NCI-H748 (cell line): ENCODE measurements at regions not wholly inside any gene's neighbourhood (a gene's known extent, or its start where the extent isn't known, plus 50 kb on each side); places are given as distances from the start of the nearest gene placed in this dataset.
"Not testable (repeated sequence)": the region's sequence is repeated elsewhere in the genome, so short reads cannot be mapped to it uniquely, and the experiment has no call there.

Experiments
- DNase-seq: peaks from one replicate; lab custom pipeline; 2025; ENCODE audit not compliant: unreplicated experiment; lab: John Stamatoyannopoulos, UW

DNA sequence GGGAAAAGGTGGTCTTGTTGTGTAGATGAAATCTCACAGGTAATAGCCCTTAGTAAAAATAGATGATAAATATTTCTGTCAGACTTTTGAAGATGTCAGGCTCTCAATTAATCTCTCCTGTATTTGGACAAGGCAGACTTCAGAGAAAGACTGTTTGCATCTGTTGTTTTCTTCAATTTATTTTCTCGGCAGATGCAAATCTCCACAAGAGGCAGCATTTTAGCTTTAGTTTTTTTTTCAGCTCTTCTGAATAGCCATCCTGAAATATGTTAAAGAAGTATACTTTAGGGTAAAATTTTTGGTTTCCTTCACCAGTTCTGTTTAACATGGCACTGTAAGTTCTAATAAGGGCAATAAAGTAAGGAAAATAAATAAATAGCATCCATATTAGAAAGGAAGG is 685.1 kb downstream of the SI start:
- DNase-seq: no peak

DNA sequence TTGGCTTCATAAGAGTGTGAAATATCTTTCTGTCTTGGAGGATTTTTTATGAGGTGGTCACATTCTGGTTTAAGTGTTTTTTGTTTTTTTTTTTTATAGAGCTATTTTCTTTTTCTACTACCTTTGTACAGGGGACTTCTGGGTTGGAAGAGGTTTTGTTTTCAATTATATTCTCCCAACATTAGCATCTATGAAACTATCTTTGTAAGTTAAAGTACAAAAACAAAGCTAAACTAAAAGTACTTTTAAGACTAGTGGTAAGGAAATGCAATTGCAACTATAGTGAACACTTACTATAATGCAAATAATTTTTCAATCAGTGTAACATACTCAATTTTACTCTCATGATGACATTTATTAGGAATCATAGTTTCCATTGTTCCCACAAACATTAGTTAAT is 688.2 kb downstream of the SI start:
- DNase-seq: no peak

DNA sequence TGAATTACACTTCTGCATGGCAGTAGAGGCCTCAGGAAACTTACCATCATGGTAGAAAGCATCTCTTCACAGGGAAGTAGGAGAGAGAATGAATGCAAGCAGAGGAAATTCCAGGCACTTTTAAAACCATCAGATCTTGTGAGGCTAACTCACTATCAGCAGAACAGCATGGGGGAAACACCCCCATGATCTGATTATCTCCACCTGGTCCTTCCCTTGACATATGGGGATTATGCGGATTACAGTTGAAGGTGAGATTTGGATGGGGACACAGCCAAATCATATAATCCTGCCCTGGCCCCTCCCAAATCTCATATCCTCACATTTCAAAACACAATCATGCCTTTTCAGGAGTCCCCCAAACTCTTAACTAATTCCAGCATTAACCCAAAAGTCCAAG is 691.1 kb downstream of the SI start:
- DNase-seq: no peak

DNA sequence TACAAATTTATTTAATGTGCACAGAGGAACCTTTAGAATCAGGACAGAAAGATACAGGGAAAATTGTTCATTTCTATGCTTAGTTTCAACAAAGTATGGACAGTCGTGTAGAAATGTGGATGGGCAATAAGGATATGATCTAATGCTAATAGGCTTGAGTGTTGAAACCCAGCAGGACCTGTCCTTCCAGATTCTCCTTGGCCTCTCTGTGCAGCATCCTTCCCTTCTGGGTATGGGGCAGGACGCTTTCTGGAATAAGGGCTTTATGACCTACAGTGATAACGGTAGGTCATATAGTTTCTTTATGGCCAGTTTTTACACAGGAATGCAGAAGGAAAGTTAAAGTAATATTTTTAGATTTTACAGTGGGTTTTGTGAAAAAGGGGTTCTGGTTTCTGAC is 698.1 kb downstream of the SI start:
- DNase-seq: no peak

DNA sequence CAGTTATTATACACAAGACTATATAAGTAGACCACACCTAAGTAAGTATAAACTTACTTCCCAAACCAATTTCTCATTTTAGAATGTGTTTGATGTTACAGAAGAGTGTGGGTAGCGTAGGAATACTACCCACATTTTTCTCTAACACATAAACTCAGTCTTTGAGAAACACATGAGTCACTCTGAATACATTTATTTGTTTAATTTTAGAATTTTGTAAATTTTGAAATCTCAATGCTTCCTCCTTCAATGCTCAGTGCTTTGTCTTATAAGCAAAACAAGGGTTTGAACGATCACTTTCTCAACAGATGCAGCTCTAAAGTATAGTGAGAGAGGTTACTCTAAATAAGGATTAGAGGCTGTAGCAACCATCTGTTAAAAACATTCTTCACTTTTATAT is 700.8 kb downstream of the SI start:
- no peak for DNase-seq

DNA sequence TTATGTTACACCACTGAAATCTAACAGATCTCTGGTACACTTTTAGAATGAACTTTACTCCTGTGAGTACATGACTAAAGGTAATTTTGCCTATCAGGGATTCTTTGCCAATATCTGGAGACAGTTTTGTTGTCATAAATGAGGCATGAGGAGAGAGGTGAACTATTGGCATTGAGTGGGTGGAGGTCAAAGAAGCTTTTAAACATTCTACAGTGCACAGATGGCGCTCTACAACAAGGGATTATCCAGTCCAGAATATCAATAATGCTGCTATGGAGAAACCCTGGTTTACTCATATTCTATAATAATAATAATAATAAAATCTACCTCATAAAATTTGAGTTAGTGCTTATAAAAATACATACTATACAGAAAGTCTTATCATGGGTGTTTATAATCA is 702.3 kb downstream of the SI start:
- no peak for DNase-seq

DNA sequence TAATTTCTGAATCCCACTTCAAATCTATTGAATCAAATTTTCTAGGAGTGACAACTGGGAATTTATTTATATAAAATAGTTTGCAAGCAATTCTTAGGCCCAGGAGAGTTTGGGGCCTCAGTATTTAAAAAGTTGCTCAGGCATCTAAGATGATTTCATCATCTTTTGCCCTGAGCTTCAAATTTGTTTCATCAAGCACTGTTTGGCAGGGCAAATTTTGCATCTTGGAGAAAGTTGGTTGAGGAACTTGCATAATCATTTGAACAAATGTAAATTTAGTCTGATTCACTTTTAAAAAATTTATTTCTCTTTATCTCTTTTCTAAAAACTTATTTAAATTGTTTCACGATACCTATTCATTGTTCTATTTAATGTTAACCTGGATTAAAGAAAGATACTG is 702.8 kb downstream of the SI start:
- no peak for DNase-seq

DNA sequence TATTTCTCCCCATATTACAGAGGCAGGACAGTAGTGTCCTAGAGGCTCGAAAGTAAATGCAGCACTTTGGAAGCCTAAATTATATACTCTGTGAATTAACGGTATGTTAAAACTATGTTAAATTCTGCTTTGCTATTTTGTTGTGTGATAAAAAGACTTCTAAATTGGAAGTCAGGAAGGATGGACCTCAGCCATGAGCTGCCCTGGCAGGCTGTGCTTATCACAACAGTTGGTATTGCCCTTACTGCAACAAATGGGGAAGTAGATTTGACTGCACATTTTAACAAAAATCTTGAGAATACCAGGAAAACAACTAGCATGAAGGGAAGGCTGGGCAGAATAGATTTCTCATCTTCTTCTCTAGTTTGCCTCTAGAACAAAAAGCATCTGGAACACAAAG is 706.6 kb downstream of the SI start:
- no peak for DNase-seq

DNA sequence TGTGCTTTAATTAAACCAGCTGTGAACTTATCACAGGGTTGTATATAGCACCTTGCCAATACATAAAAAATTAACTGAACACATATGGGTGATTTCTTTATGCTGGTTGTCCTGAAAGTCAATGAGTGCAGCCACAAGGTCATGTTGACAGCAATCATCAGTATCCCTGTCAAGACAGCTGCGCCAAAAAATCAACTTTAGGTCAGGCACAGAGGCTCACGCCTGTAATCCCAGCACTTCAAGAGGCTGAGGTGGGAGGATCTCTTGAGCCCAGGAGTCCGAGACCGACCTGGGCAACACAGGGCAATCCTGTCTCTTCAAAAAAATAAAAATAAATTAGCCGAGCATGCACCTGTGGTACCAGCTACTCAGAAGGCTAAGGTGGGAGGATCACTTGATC is 707.3 kb downstream of the SI start:
- no peak for DNase-seq

DNA sequence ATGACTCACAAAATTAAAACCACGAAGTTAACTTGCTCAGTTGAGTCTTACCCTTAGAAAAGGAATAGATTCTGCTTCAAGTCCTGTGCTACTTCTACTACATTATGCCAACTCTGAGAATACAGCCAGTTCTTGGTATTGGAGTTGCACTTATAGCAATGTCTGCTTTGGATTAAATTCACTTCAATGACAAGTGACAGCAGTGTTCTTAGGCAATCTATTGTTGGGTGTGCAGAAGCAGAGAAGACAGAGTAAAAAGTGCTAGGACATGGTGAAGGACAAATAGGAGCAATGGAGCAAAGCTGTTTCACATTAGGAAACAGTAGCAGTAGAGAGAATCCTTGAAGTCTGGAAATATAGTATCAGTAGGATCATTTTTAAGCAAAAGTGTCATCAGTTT is 713.1 kb downstream of the SI start:
- no peak for DNase-seq

DNA sequence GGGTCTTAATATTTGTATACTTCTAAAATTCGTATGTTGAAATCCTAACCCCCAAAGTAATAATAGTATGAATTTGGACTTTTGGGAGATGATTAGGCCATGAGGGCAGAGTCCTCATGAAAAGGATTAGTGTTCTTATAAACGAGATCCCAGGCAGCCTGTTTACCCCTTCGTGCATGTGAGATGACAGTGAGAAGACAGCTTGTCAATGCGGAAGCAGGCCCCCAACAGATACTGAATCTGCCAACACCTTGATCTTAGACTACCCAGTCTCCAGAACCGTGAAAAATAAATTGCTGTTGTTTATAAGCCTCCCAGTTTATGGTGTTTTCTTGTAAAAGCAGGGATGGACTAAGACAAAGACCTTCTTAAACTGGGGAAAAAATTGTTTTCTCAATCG is 714.2 kb downstream of the SI start:
- DNase-seq: no peak

DNA sequence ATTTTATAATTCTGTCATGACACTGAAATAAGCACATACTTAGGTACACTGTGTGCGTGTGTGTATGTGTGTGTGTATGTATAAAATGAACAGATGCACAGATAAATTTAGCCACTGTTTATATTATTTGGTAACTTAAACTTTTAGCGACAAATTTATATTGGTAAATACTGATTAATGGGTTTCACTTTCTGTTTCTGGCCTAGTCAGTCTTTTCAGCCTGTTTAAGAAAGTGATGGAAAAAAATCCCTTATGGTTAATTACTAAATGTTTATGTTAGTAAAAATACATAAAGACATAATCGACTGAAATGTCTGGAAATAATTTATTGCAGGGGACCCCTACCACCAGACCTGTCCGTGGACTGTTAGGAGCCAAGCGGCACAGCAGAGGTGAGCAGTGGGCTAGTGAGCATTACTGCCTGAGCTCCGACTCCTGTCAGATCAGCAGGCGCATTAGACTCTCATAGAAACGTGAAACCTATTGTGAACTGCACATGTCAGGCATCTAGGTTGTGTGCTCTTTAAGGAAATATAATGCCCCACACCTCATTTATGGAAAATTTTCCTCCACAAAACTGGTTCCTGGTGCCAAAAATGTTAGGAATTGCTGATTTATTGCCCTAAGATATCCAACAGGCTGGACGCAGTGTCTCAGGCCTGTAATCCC is 717.4 kb downstream of the SI start:
- DNase-seq: no peak

DNA sequence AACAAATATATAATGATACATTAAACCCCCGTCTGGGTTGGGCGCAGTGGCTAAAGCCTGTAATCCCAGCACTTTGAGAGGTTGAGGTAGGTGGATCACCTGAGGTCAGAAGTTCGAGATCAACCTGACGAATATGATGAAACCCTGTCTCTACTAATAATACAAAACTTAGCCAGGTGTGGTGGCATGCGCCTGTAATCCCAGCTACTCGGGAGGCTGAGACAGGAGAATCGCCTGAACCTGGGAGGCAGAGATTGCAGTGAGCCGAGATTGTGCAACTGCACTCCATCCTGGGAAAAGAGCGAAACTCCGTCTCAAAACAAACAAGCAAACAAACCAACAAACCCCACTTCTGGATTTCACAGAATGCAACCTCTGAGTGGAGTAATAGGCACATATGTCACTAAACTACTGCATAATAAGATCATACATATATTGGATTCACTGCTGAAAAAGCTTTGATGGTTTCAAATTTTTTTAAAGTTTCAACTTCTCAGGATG is 718.2 kb downstream of the SI start:
- DNase-seq: no peak

DNA sequence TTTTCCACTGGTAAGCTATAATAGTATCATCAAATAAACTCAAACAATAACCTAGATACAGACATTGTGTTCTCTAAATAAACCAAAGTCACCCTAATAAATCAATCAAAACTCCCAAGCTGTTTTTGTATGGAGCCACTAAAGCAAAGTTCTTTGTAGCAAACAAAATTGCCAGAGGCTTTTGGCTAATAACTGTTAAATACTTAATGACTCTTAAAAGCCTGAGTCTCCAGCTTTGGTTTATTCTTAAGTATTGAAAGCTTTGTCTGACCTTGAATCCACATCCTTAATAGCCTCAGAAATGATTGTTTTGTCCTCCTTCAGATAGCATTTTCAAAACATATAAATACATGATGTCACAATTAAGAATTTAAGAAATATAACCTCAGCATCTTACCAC is 725.3 kb downstream of the SI start:
- DNase-seq: peak; percentile 8

DNA sequence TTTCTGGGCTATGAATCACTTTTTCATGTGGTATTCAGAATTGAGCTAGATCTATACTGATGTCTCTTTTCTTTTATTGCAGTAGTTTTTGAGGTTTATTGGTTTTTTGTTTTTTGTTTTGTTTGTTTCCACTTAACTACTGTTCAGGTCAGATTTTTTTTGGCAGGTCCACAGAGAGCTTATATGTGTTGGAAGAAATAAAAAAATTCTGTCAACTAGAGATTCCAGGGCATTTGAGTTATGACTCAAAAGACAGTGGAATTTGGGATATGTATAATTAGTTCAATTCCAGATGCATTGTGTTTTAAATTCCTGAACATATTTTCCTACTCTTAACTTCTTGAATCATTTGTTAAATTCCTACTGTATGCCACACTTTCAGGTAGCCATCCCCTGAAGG is 727.2 kb downstream of the SI start:
- no peak for DNase-seq

DNA sequence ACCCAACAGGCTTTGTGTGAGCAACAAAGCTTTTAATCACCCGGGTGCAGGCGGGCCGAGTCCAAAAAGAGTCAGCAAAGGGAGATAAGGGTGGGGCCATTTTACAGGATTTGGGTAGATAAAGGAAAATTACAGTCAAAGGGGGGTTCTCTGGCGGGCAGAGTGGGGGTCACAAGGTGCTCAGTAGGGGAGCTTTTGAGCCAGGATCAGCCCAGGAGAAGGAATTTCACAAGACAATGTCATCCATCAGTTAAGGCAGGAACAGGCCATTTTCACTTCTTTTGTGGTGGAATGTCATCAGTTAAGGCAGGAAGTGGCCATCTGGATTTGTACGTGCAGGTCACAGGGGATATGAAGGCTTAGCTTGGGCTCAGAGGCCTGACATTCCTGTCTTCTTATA is 736.1 kb downstream of the SI start:
- DNase-seq: not testable (repeated sequence)

DNA sequence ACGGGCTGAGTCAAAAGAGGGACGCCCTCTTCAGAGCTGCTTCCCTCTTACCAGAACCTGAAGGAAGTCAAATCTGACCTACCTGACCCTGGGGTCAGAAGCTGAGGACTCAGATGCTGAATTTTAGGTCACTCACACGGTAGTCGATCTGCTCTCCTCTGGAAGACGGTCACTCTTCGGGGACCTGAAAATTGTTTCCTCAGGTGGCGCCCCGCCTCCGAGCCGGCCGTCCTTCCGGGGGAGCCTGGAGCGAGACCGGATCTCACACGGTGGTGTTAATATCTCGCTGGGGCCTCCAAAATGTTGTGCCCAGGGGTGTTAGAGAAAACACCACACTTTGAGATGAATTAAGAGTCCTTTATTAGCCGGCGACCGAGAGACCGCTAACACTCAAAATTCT is 737.2 kb downstream of the SI start:
- no peak for DNase-seq

DNA sequence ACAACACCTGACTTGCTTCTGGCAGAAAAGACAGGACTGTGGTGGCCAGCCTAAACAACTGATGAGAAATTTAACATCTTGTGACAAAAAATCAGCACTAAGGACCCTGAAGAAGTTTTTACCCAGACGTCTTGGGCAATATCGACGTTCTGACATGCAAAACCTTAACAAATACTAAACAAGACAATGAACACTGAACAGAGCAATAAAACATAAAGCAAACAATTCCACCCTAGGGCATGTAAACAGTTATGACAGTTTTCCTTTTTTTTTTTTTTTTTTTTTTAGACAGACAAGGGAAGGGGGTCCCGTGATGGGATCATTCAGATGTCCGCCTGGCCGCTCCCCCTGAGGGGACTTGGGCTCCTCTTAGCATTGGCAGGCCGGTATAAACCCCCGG is 738.0 kb downstream of the SI start:
- DNase-seq: no peak

DNA sequence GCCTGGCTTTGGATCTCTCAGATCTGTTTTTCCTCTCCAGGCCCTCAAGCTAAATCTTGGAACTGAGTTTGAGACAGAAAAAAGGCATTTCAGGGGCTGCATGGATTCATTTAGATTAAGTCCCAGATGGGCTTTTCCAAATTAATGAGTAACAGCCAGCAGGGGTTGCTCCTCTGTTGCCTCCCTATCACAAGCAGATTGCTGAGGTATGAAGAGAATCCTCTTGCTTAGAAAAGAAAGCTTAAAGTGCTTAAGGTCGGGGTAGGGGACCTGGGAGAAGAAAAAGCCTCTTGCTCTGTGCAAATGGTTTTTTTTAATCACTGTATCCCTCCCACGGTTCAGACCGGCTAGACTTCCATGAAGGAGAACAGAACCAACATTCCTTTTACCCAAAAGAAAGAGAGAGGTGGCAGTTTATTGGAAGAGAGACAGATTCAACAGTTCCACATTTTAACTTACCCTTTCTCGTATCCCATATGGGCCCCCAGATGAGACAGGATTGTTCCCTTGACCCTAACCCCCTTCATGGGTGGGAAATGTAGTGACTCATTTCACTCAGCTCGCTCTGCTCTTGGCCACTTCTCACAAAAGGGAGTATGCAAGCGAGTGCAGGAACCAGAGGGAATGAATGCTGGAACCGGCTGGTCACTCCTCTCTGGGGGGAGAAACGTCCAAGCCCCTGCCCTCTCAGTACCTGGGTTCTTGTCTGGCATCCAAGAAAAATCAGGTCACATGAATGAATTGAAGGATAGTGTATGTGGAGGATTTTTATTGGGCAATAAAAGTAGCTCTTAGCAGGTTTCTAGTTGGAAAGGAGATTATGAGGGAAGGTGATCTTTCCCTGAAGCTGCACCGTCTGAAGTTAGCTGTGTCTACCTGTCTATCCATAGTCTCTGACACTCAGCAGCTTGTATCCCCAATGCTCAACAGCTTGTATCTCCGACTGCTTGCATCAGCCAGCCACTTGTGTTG is 745.2 kb downstream of the SI start:
- DNase-seq: no peak

DNA sequence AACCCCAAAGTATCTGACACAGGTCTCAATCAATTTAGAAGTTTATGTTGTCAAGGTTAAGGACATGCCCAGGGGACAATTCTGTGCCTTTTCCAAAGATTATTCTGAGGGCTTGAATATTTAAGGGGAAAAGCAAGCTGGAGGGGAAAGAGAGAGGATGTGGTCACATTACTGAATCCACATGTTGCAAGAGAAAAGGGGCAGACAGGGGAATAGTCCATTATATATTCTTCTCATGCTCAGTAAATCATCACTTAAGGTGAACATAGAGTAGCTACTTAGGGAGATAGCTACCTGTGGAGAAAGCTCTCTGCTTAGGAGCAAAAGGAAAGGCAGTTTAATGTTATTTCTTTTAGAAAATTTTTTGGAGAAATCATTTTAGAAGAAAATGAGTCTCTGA is 751.6 kb downstream of the SI start:
- DNase-seq: no peak

DNA sequence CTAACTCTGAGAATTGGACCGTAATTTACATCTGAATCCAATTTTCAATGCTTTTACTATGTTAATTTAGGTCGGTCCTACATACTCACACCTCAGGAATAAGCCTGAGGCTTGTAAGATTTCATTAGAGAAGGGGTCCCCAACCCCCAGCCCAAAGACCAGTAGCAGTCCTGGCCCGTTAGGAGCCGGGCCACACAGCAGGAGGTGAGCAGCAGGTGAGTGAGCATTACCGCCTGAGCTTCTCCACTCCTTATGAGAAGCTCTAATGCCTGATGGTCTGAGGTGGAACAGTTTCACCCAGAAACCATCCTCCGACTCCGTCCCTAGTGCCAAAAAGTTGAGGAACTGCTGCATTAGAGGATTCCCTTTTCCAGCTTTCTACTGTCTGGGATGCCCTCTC is 757.3 kb downstream of the SI start:
- no peak for DNase-seq

DNA sequence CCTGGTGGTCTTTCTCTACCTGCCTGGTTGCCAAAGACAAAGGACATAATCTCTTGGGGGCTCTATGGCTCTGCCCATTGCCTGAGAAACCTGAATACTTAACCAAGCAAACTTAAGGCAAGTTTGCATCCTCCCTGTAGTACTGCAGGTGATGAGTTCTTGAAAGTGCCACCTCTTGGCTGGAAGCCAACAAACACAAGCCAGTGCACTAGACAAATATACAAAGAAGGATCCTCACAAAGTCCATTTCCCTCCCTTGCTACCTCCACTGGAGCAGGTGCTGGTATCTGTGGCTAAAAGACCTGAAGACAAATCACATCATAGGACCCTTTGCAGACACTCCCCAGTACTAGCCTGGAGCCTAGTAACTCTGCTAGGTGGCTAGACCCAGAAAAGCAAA is 772.3 kb downstream of the SI start:
- peak; percentile 37 for DNase-seq
